Fibroblast of lung (primary cell): ENCODE measurements at regions not wholly inside any gene's neighbourhood (a gene's known extent, or its start where the extent isn't known, plus 50 kb on each side); places are given as distances from the start of the nearest gene placed in this dataset.

ENCODE experiments used
- EZH2 ChIP-seq: IDR thresholded peaks from 2 replicates; pipeline ENCODE4 v1.5.1; 2012; ENCODE audit warnings: low read length, control low read depth, mild to moderate bottlenecking; ENCODE audit errors: missing control alignments
- TF ChIP-seq, protein P1 (sequence below), 2 donors: IDR thresholded peaks in 1 of 2; conservative IDR thresholded peaks in 1 of 2; 1 replicate in 1 of 2; 2 replicates in 1 of 2; pipeline ENCODE4 v1.5.1; 2011 to 2012; ENCODE audit warnings: low read length in 2 of 2, control low read depth in 1 of 2, inconsistent platforms in 1 of 2, low read depth in 1 of 2, mild to moderate bottlenecking in 1 of 2

DNA sequence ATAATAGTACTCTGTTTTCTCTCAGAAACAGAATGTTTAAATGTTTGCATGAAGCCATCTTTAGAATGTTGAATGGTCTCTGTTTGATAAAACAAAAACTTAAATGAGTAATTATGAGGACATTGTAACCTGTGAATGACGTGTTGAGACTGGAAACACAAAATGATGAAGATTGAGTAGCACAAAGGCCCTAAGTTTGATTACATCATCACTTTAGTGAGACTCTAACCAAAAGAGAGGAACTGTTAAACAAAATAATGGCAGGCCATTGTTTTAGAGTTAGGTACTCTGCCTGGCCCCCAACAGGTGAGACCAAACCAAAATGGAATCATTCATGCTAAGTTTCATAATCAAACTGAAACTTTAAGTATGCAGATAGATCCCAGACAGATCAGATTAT lies 1561.7 kb upstream of the SLC39A10 start:
- TF ChIP-seq, protein P1, sequence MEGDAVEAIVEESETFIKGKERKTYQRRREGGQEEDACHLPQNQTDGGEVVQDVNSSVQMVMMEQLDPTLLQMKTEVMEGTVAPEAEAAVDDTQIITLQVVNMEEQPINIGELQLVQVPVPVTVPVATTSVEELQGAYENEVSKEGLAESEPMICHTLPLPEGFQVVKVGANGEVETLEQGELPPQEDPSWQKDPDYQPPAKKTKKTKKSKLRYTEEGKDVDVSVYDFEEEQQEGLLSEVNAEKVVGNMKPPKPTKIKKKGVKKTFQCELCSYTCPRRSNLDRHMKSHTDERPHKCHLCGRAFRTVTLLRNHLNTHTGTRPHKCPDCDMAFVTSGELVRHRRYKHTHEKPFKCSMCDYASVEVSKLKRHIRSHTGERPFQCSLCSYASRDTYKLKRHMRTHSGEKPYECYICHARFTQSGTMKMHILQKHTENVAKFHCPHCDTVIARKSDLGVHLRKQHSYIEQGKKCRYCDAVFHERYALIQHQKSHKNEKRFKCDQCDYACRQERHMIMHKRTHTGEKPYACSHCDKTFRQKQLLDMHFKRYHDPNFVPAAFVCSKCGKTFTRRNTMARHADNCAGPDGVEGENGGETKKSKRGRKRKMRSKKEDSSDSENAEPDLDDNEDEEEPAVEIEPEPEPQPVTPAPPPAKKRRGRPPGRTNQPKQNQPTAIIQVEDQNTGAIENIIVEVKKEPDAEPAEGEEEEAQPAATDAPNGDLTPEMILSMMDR (conservative IDR thresholded peaks at IDR 0.05 in 1 of 2, IDR thresholded peaks at IDR 0.05 in 1 of 2; ENCODE audit: low read depth in 1 of 2, low read length in 2 of 2), result no peak
- TF ChIP-seq EZH2, result no peak
